HCT116 (cell line): ENCODE measurements at regions not wholly inside any gene's neighbourhood (a gene's known extent, or its start where the extent isn't known, plus 50 kb on each side); places are given as distances from the start of the nearest gene placed in this dataset.
A peak's percentile ranks its signal among the peaks of the same experiment; 100 is the strongest.

ENCODE experiments used
- ATAC-seq: fragments of 200-7000 bp; cut with Tn5 transposase; 2 replicates; pipeline ENCODE4 v1.9.1; 2020; ENCODE audit warnings: mild to moderate bottlenecking, moderate library complexity
- BruUV-seq: library from RNA; stranded (reverse); fragments of 400-500 nt; replicated peaks from 2 replicates; lab custom pipeline; 2021; lab: Mats Ljungman, UMichigan
- CTCF ChIA-PET: fragments of 300-600 bp; sonication (Branson Sonifier 250); formaldehyde crosslinking; loops from one replicate; lab custom pipeline; 2021; ENCODE audit warnings: antibody characterized with exemption; lab: Charles Lee
- POLR2A ChIA-PET: fragments of 300-600, 350-600 bp; sonication (Branson Sonifier 250); formaldehyde crosslinking; loops from one replicate; lab custom pipeline; 2021; ENCODE audit warnings: antibody characterized with exemption; lab: Charles Lee
- RAD21 ChIA-PET, 2 experiments: fragments of 300-600 bp; sonication (Branson Sonifier 250); formaldehyde crosslinking; loops; one replicate each; lab custom pipeline; 2023; ENCODE audit warnings: low total read pairs in 2 of 2; ENCODE audit not compliant: uncharacterized antibody in 2 of 2, unreplicated experiment in 2 of 2, low non-redundant PET in 1 of 2; lab: Charles Lee
- DNase-seq: peaks from one replicate; pipeline ENCODE4 v3.0.0-alpha.2; 2010; ENCODE audit warnings: low read depth, low spot score
- H2AFZ ChIP-seq: fragments of 200-600 bp; shearing (Covaris generic), sonication (generic); 2 replicates; pipeline ENCODE4 v1.6.1; 2017; ENCODE audit warnings: low read depth, mixed run types, mixed read lengths, antibody characterized with exemption, low read length; ENCODE audit not compliant: poor library complexity, severe bottlenecking
- H3K27ac ChIP-seq: 2 replicates; pipeline ENCODE4 v1.5.1; 2012; ENCODE audit warnings: low read depth, low read length
- H3K27me3 ChIP-seq: fragments of 200-600 bp; sonication (generic); 2 replicates; pipeline ENCODE4 v1.6.1; 2016; ENCODE audit warnings: mixed run types, low read length, mixed read lengths; ENCODE audit not compliant: insufficient read depth
- H3K36me3 ChIP-seq, 2 experiments: fragments of 200-500 bp in 1 of 2; fragments of 200-600 bp in 1 of 2; sonication (Bioruptor generic) in 1 of 2; sonication (generic) in 1 of 2; 2 replicates each; pipeline versions ENCODE4 v1.5.1 to v1.6.1; 2014 to 2016; ENCODE audit warnings: low read length in 2 of 2, inconsistent platforms in 1 of 2, mixed read lengths in 1 of 2, mixed run types in 1 of 2; ENCODE audit not compliant: insufficient read depth in 2 of 2, control insufficient read depth in 1 of 2
- H3K4me1 ChIP-seq, 2 experiments: fragments of 200-600 bp in 1 of 2; sonication (generic) in 1 of 2; 2 replicates each; pipeline versions ENCODE4 v1.5.1 to v1.6.1; 2012 to 2017; ENCODE audit warnings: low read length in 2 of 2, inconsistent platforms in 1 of 2, mild to moderate bottlenecking in 1 of 2, mixed read lengths in 1 of 2, mixed run types in 1 of 2, moderate library complexity in 1 of 2; ENCODE audit not compliant: insufficient read depth in 2 of 2, control insufficient read depth in 1 of 2
- H3K4me2 ChIP-seq: fragments of 200-600 bp; sonication (generic); 2 replicates; pipeline ENCODE4 v1.6.1; 2017; ENCODE audit warnings: mixed run types, low read length, mixed read lengths
- H3K4me3 ChIP-seq, 2 experiments: fragments of 200-600 bp in 1 of 2; sonication (generic) in 1 of 2; replicated peaks in 1 of 2; 2 replicates each; pipeline ENCODE4 v1.5.1; 2011 to 2016; ENCODE audit warnings: low read length in 2 of 2, control low read depth in 1 of 2, low read depth in 1 of 2, mild to moderate bottlenecking in 1 of 2, mixed read lengths in 1 of 2, mixed run types in 1 of 2
- H3K79me2 ChIP-seq: fragments of 200-600 bp; sonication (generic); 2 replicates; pipeline ENCODE4 v1.6.1; 2017; ENCODE audit warnings: mild to moderate bottlenecking, mixed run types, low read length, moderate library complexity, mixed read lengths; ENCODE audit not compliant: insufficient read depth
- H3K9ac ChIP-seq: fragments of 200-600 bp; sonication (generic); 2 replicates; pipeline ENCODE4 v1.6.1; 2016; ENCODE audit warnings: low read length, mixed read lengths
- H3K9me2 ChIP-seq: fragments of 200-600 bp; sonication (generic), shearing (Covaris generic); 2 replicates; pipeline ENCODE4 v1.6.1; 2017; ENCODE audit warnings: mixed run types, mild to moderate bottlenecking, moderate library complexity; ENCODE audit not compliant: insufficient read depth
- H3K9me3 ChIP-seq, 2 experiments: fragments of 200-500 bp in 1 of 2; fragments of 200-600 bp in 1 of 2; sonication (Bioruptor generic) in 1 of 2; sonication (generic) in 1 of 2; 2 replicates each; pipeline ENCODE4 v1.6.1; 2014 to 2017; ENCODE audit warnings: low read length in 2 of 2, mixed read lengths in 2 of 2, inconsistent platforms in 1 of 2, low read depth in 1 of 2, mild to moderate bottlenecking in 1 of 2, mixed run types in 1 of 2, moderate library complexity in 1 of 2; ENCODE audit not compliant: control insufficient read depth in 1 of 2, insufficient read depth in 1 of 2
- H4K20me1 ChIP-seq: fragments of 200-600 bp; sonication (generic), shearing (Covaris generic); 2 replicates; pipeline ENCODE4 v1.6.1; 2017; ENCODE audit warnings: mixed run types, mild to moderate bottlenecking, moderate library complexity; ENCODE audit not compliant: insufficient read depth
- ZFX ChIP-seq: fragments of 450-650 bp; IDR thresholded peaks from 2 replicates; pipeline ENCODE4 v1.6.1; 2017
- intact Hi-C: fragments of 100-400 bp; cut with micrococcal nuclease; formaldehyde crosslinking; loops from 2 replicates; pipeline ENCODE4 v1.10.0; 2022
- TF ChIP-seq, protein P1 (sequence below), 3 experiments: fragments of 200-600 bp in 1 of 3; sonication (generic) in 1 of 3; IDR thresholded peaks in 2 of 3; conservative IDR thresholded peaks in 1 of 3; 2 replicates each; pipeline ENCODE4 v1.5.1; 2012 to 2017; ENCODE audit warnings: low read depth in 2 of 3, low read length in 2 of 3, antibody characterized with exemption in 1 of 3, borderline replicate concordance in 1 of 3, control low read depth in 1 of 3, mild to moderate bottlenecking in 1 of 3, mixed read lengths in 1 of 3, mixed run types in 1 of 3, moderate library complexity in 1 of 3; ENCODE audit not compliant: insufficient read depth in 1 of 3
- TF ChIP-seq, protein P2 (sequence below): IDR thresholded peaks from 2 replicates; pipeline ENCODE4 v1.6.1; 2012

DNA sequence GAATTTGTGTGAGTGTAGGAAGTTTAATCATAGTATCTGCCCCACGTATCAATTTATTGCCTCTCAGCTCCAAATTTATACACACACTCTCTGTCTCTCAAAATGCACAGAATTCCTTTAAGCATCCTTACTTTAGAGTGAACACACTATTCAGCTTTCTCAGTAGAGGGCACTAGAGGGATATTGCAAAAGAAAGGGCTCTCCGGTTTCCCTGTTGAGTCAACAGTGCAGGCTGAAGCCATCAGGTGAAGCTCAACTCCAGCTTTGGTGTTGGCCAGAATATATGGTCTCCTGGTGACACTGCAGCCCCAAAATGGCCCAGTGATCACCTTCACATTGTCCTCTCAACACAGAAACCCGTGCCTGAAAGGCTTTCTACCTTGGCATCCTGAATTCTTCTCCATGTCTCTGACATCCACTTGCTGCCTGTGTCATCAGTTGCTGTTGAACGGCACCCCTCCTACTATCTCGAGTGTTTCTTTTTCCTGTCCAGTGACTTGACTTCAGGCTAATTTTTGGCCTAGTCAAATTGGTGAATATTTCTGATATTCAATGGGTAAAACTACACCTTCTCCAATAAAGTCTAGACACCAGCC lies 670.5 kb downstream of the GABRG1 start:
- Histone ChIP-seq H3K27ac (no peak overlapping the region), H3K4me1 (no peaks in the 10 kb centered on the region), H2AFZ (no peak overlapping the region), H3K27me3 (no peaks in the 10 kb centered on the region), H3K9me3 (peaks cover 0 to 16% of the 10 kb centered on the region in 2 experiments; a peak in 2 of 4 replicates), H3K4me3 (no peak overlapping the region), H4K20me1 (no peaks in the 10 kb centered on the region), H3K9ac (no peak overlapping the region), H3K9me2 (no peaks in the 10 kb centered on the region), H3K36me3 (no peaks in the 10 kb centered on the region), H3K4me2 (no peak overlapping the region), H3K79me2 (no peaks in the 10 kb centered on the region)
- no peak for TF ChIP-seq ZFX
- TF ChIP-seq, protein P1, sequence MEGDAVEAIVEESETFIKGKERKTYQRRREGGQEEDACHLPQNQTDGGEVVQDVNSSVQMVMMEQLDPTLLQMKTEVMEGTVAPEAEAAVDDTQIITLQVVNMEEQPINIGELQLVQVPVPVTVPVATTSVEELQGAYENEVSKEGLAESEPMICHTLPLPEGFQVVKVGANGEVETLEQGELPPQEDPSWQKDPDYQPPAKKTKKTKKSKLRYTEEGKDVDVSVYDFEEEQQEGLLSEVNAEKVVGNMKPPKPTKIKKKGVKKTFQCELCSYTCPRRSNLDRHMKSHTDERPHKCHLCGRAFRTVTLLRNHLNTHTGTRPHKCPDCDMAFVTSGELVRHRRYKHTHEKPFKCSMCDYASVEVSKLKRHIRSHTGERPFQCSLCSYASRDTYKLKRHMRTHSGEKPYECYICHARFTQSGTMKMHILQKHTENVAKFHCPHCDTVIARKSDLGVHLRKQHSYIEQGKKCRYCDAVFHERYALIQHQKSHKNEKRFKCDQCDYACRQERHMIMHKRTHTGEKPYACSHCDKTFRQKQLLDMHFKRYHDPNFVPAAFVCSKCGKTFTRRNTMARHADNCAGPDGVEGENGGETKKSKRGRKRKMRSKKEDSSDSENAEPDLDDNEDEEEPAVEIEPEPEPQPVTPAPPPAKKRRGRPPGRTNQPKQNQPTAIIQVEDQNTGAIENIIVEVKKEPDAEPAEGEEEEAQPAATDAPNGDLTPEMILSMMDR (IDR thresholded peaks at IDR 0.05 in 2 of 3, conservative IDR thresholded peaks at IDR 0.05 in 1 of 3; ENCODE audit: borderline replicate concordance in 1 of 3, insufficient read depth in 1 of 3, low read depth in 2 of 3, low read length in 2 of 3) = peak in 1 of 3 experiments; percentile 9; a peak in 1 of 6 replicates
- ChIA-PET CTCF (no interaction called here), RAD21 (no interaction called here), POLR2A (no interaction called here)
- DNase-seq = no peak
- intact Hi-C loops = no loop called here
- ATAC-seq = no peak
- BruUV-seq = no TSS peak

DNA sequence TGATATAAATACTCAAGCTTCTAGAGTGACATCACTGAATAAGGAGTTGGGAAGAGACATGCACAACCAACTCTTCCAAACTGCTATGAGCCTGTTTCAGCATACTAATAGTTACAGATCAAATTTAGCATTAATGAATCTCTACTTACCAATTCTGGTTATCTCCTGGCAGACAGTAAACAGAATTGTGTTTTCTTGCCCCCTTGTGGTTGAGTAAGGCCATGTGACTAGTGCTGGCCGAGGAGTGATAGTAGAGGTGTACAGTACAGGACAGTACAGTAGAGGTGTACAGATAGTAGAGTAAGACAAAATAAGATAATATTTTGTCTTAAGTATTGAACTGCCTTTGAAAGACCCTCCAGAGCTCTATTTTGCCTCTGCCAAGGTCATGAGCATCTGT lies 681.4 kb downstream of the GABRG1 start:
- TF ChIP-seq, protein P2, sequence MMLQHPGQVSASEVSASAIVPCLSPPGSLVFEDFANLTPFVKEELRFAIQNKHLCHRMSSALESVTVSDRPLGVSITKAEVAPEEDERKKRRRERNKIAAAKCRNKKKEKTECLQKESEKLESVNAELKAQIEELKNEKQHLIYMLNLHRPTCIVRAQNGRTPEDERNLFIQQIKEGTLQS = no peak
- TF ChIP-seq, protein P1 (IDR thresholded peaks at IDR 0.05 in 2 of 3, conservative IDR thresholded peaks at IDR 0.05 in 1 of 3; ENCODE audit: borderline replicate concordance in 1 of 3, insufficient read depth in 1 of 3, low read depth in 2 of 3, low read length in 2 of 3) = 0 out of 6 replicates have a peak, but pooled peaks of 1 of the 3 experiments have one; percentile 11
- H3K27me3 ChIP-seq = no peaks in the 10 kb centered on the region
- intact Hi-C loops = no loop called here
- DNase-seq (no peak), ATAC-seq (no peak)
- no peak overlapping the region for H3K4me2 ChIP-seq
- no peak overlapping the region for H3K4me3 ChIP-seq
- H3K9me2 ChIP-seq = no peaks in the 10 kb centered on the region
- H3K36me3 ChIP-seq = no peaks in the 10 kb centered on the region
- no peaks in the 10 kb centered on the region for H3K79me2 ChIP-seq
- H4K20me1 ChIP-seq = no peaks in the 10 kb centered on the region
- H3K4me1 ChIP-seq = no peaks in the 10 kb centered on the region
- ChIA-PET CTCF (no interaction called here), POLR2A (no interaction called here), RAD21 (no interaction called here)
- H2AFZ ChIP-seq = no peak overlapping the region
- BruUV-seq = no TSS peak
- peaks cover under 1 to 33% of the 10 kb centered on the region in 2 experiments; a peak in 1 of 4 replicates for H3K9me3 ChIP-seq
- no peak overlapping the region for H3K27ac ChIP-seq
- no peak overlapping the region for H3K9ac ChIP-seq
